Effector CD8-positive, alpha-beta T cell (primary cell): ENCODE measurements at regions not wholly inside any gene's neighbourhood (a gene's known extent, or its start where the extent isn't known, plus 50 kb on each side); places are given as distances from the start of the nearest gene placed in this dataset.

Experiments used
- DNase-seq: peaks from one replicate; lab custom pipeline; 2025; lab: John Stamatoyannopoulos, UW

DNA sequence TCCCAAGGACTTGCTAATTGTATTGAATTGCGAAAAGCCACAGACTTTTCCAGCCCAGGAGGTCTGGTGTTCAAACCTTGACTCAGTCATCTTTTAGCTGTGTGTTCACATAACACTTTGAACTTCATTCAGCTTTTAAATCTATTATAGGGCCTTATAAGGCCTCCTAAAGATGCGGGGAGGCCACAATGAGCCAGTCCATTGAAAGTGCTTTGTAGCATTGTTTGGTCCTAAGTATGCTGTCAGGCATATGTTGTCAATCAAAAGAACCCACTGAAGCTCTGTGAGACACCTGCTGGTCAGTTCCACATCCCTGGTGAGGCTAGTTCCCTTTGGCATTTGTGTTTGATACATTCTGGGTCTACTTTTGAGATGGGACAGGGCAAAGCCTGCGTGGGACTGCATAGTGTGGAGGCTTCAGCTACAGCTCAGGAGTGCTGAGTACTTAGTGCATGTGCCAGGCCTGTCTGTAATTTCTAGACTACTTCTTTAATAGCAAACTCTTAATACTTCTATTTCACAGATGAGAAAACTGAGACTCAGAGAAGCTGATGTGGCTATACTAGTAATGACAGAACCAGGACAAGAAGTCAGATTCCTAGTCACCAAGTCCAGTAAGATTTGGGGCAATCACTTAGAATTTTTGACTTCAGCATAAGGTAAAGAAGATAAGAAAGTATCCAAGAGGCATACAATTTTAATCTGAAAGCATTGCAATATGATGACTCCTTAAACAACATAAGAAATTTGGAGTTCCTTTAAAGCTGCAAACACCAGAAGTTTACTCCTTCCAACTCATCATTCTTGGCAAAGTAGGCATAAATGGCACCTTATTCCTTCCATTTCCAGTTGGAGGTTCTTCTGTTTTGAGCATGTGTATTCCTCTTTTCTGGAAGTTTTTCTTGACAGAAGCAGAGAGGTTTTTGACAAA is 213.0 kb downstream of the PDCD6IP start:
- DNase-seq, result no peak

GRCh38 chr3:34012102-34012461 is 213.7 kb downstream of the PDCD6IP start:
- DNase-seq, result no peak

DNA sequence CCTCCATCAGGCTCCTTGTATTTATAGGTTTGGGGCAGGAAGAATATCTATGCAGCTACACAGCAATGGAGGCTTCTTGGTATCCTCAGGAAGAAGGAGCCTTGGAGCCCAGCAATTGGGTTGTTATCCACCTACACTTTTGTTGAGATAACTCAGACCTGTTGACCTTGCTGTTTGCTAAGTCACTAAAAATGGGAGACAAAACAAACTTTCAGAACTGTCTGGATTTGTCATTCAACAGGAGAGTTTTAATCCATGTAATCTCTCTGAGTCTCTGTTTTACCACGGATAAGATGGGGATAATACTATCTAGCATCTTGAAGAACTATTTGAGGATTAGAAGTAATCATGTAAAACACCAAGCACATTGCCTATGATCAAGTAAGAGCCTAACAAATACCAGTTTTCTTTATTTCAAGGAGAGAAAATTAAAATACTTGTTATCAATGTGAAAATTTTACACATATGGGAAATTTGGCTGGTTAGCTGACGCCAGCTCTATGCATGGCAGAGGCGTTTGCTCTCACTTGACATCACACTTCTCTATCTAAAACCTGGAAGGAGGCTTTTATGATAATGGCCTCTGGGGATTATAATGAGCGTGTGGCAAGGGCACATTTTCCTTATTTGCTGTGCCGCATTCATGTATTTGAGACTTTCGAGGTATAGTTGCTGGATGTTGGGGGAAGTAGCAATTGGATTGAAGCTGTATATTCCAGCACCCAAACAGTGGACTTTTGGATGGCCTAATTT is 215.6 kb downstream of the PDCD6IP start:
- no peak for DNase-seq

GRCh38 chr3:34015204-34016142 is 217.0 kb downstream of the PDCD6IP start:
- no peak for DNase-seq

- DNase-seq, result no peak
Observed at GRCh38 chr3:34016925-34017587, 218.6 kb downstream of the PDCD6IP start.

- no peak for DNase-seq
Observed at GRCh38 chr3:34017757-34018156, 219.3 kb downstream of the PDCD6IP start.

DNA sequence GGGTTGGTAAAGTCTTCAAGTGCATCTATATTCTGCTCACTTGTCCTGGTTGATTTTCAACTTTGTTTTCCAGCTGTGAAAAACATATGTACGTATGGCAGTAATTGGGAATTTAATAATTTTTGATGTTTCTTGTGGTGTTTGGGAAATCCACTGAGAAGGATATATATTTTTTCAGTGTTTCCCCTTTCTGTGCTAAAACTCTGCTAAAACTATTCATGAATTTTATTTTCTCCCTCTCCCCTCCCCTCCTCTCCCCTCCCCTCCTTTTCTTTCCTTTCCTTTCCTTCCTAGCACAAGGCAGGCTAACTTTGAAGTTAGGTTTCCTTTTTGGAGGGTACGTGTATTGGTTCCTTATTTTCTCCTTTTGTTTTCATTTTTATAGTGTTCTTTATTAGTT is 220.7 kb downstream of the PDCD6IP start:
- DNase-seq, result no peak

DNA sequence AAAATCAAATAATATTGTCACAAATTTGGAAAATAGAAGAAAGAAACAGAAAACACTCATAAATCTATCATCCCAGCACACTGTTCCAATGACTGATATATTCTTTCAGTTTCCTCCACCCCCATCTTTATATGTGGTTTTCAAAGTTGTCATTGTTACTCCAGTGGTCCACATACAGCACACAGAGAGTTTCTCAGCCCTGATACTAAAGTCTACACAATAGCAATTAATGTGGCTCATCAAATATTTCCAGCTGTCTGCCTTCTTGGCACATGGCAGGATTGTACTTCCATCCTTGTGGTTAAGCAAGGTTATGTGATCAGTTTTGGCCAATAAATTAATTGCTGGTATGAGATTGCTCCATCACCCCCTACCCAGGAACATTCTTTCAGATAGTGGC is 221.7 kb downstream of the PDCD6IP start:
- no peak for DNase-seq

GRCh38 chr3:34020726-34021680 is 222.6 kb downstream of the PDCD6IP start:
- no peak for DNase-seq

DNA sequence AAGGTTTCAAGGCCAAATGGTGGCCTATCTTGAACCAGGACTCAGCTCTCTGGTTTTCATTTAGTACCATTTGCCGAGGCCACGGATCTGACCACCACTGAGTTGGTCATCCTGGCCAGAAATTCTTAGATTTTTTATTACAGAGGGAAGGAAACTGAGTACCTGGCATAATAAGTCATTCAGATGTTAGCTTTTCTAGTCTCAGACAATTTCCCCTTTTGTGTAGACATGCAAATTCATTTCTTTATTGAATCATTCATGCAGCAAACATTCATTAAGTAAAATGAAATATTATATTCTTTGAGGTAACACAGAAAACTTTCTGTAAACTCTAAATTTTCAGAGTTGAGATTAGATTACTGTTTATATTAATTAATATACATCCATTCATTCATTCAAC is 223.7 kb downstream of the PDCD6IP start:
- no peak for DNase-seq

DNA sequence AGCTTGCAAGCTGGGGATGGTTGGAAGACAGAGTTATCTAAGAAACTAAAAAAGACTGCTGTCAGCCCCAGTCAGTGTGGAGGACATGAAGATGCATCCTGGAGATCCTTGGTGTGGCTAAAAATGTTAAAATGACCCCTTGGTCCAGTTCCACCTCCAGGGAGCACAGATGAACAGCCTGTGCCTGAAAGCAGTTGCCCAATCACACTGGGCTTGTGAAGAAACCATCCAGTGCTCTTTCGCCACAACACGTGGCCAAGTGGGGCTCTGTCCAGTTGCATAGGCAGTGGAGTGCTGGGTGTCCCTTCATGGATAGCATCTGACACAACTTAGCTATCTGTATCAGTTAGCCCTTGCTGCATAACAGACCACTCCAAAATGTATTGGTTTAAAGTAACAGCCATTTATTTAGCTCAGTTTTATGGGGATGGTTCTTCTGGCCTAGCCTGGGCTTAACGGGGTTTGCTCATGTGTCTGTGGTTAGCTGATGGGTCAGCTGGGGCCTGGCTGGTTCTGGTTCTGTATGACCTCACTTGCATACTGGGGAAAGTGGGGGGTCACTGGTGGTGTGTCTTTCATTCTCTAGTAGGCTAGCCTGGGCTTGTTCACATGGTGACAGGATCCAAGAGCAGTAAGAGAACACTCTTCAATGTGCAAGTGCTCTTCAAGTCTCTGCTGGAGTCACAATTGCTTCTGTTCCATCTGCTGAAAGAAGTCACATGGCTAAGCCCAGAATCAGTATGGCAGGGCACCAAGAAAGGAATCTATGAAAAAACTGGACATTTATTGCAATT is 226.2 kb downstream of the PDCD6IP start:
- DNase-seq, result no peak

DNA sequence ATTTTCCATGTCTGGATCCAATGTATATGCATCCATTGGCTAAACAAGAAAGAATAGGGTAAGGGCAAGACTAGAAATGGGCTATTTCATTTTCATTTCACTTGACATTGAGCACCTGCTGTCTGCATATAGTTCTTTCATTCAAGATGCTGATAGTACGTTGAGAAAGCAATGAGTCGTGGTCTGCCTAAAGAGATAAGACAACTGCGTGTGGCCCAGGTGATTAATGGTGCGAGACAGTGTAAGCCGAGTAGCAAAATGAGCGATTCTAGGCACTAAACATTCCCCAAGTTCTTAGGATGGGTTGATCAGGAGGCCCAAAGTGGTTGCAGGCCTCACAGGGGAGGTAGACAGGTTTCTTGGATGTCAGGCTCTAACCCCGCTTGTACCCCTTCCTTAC is 235.4 kb downstream of the PDCD6IP start:
- no peak for DNase-seq

GRCh38 chr3:34034840-34035239 is 236.4 kb downstream of the PDCD6IP start:
- DNase-seq, result no peak

- DNase-seq, result no peak
Observed at GRCh38 chr3:34035775-34036174, 237.3 kb downstream of the PDCD6IP start.

DNA sequence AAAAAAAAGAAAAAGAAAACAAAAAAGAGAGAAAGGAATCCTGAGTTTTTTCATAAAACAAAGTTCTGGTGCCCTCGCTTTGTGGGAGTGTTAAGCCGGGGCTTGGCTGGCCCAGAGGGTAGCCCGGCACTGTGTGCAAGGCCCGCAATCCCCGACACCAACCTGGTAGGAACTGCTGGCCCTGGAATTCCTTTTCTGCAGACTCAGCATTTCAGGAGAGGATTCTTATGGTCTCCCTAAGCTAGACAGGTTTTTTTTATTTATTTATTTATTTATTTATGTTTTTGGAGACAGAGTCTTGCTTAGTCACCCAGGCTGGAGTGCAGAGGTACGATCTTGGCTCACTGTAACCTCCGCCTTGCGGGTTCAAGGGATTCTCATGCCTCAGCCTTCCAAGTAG is 238.8 kb downstream of the PDCD6IP start:
- DNase-seq, result no peak

DNA sequence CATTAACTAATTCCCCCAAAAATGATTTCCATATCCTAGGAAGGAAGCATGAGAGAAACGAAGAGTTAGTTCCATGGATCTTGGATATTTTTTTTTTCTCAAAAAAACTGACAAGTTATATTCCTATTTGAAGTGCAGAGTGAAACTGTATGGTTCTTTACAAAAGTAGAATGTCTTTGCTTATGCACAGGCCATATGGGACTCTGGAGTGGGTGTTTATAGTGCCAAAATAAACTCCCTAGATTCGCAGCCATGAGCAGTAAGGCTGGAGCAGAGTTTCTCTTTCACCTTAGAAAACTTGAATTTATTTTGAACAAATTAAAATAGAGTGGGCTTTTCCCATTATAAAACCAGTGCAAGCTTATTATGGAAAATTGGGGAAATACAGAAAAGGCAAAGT is 239.7 kb downstream of the PDCD6IP start:
- DNase-seq, result no peak

GRCh38 chr3:34046154-34046553 is 247.7 kb downstream of the PDCD6IP start:
- DNase-seq, result no peak

DNA sequence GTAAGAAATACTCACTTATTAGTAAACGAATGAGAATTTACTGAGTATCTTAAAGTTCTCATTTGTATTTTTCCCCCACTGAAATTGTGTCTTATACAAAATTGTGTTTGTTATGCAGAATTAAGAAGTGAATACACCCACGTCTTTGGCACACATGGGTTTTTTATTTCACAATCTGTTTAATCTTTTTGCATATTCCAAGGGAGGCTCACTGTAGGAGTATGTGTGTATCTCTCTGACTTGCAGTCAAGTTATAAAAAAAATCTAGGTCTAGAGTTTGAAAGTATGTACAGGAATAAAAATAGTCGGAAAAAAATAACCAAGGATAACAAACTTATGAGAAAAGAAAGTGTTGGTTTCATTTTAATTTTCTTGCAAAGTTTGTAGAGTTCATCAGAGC is 255.2 kb downstream of the PDCD6IP start:
- DNase-seq, result no peak

- DNase-seq, result no peak
Observed at GRCh38 chr3:34056181-34056910, 257.9 kb downstream of the PDCD6IP start.
